Aorta (tissue), 5 donors: ENCODE measurements at regions not wholly inside any gene's neighbourhood (a gene's known extent, or its start where the extent isn't known, plus 50 kb on each side); places are given as distances from the start of the nearest gene placed in this dataset.

Source experiments
- ATAC-seq: fragments of 200-7000 bp; cut with Tn5 transposase; one replicate; pipeline ENCODE4 v1.9.1; 2022; ENCODE audit warnings: moderate library complexity; ENCODE audit not compliant: low FRiP score
- DNase-seq, 2 donors: peaks; one replicate each; pipeline ENCODE4 v3.0.0-alpha.2; 2020
- H3K27ac ChIP-seq, 2 donors: one replicate each; pipeline ENCODE4 v1.5.1; 2013; ENCODE audit warnings: low read length in 2 of 2, mild to moderate bottlenecking in 2 of 2, moderate library complexity in 2 of 2, control low read depth in 1 of 2, inconsistent platforms in 1 of 2, low read depth in 1 of 2
- H3K27me3 ChIP-seq, 2 donors: one replicate each; pipeline ENCODE4 v1.6.1; 2013; ENCODE audit warnings: control low read depth in 1 of 2, low read length in 1 of 2, mild to moderate bottlenecking in 1 of 2, moderate library complexity in 1 of 2; ENCODE audit not compliant: insufficient read depth in 2 of 2, control insufficient read depth in 1 of 2
- H3K36me3 ChIP-seq, 2 donors: one replicate each; pipeline ENCODE4 v1.6.1; 2013; ENCODE audit warnings: control low read depth in 1 of 2, low read length in 1 of 2, mild to moderate bottlenecking in 1 of 2; ENCODE audit not compliant: insufficient read depth in 2 of 2, control insufficient read depth in 1 of 2
- H3K4me1 ChIP-seq, 2 donors: one replicate each; pipeline ENCODE4 v1.6.1; 2013; ENCODE audit warnings: low read length in 2 of 2, control low read depth in 1 of 2, mild to moderate bottlenecking in 1 of 2, moderate library complexity in 1 of 2; ENCODE audit not compliant: insufficient read depth in 2 of 2, control insufficient read depth in 1 of 2
- H3K4me3 ChIP-seq, 2 donors: one replicate each; pipeline ENCODE4 v1.5.1; 2013; ENCODE audit warnings: low read length in 2 of 2, control low read depth in 1 of 2, mild to moderate bottlenecking in 1 of 2
- H3K9me3 ChIP-seq: one replicate; pipeline ENCODE4 v1.6.1; 2013; ENCODE audit warnings: mild to moderate bottlenecking, low read length; ENCODE audit not compliant: control insufficient read depth
- WGBS, 2 donors: extraction: QIAGEN DNeasy Blood & Tissue Kit; methylation state at CpG; one replicate each; pipeline ENCODE4 v1.1.7; 2013; 5-methylcytosine and 5-hydroxymethylcytosine counted together
- intact Hi-C, 2 donors: fragments of 100-400 bp; cut with DNase I; formaldehyde crosslinking; loops; one replicate each; pipeline versions ENCODE4 v1.14.2 to v1.15.0; 2022
- donor health status: healthy with polysubstance abuse.
- donor health status: Bipolar disorder and iron deficiency.
- donor health status: DM: no; HTN: no; CAD: no.
- donor health status: DM: no; HTN: no; CAD: no.
- donor health status: DM: yes; HTN: yes; CAD: no.

DNA sequence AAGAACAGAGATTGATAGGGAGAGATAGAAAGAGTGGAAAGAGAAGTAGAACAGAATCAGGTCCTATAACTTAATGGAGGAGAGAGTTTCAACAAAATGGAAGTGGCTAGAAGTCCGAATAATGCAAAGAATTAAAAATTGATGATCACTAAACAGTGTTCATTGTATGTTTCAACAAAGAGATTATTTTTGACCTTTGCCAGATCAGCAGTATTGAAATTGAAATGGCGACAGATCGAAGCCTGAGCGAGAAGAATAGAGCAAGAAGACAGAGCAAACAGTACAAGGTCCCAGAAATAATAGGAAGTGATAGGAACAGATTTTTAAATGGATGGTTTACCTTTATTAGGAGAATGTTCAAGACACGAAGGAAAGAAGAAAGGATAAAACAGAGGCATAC is 1012.8 kb upstream of the FBXO33 start:
- DNase-seq (no peak), ATAC-seq (no peak)
- WGBS, 2 donors: 83 to 85% methylated on average over 5 of the region's 5 CpGs
- no peak overlapping the region for H3K4me3 ChIP-seq
- H3K27me3 ChIP-seq: no peaks in the 10 kb centered on the region
- H3K27ac ChIP-seq: no peak overlapping the region
- no peaks in the 10 kb centered on the region for H3K4me1 ChIP-seq
- H3K9me3 ChIP-seq: no peaks in the 10 kb centered on the region
- intact Hi-C loops: no loop called here
- no peaks in the 10 kb centered on the region for H3K36me3 ChIP-seq

DNA sequence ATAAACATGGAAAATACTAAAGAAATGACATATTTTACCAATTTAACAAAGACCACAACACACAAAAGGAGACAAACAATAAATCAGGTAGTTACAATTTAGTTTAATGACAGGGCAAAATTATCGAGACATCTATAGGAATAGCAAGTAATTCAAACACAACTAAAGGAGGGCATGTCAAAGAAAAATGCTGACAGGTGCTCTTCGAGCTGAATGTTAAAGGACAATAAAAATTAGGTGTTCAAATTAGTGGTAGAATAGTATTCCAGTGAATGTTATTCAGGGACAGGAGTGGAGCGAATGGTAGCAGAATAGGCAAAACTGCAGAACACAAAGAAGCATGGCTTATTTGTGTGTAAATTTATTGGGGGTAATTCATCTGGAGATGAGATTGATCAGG is 1004.3 kb upstream of the FBXO33 start:
- Histone ChIP-seq H3K27me3 (no peaks in the 10 kb centered on the region), H3K27ac (no peak overlapping the region), H3K36me3 (no peaks in the 10 kb centered on the region), H3K9me3 (no peaks in the 10 kb centered on the region), H3K4me3 (no peak overlapping the region), H3K4me1 (no peaks in the 10 kb centered on the region)
- ATAC-seq (no peak), DNase-seq (no peak)
- intact Hi-C loops: no loop called here
- 82 to 85% methylated on average over 3 of the region's 3 CpGs for WGBS, 2 donors

DNA sequence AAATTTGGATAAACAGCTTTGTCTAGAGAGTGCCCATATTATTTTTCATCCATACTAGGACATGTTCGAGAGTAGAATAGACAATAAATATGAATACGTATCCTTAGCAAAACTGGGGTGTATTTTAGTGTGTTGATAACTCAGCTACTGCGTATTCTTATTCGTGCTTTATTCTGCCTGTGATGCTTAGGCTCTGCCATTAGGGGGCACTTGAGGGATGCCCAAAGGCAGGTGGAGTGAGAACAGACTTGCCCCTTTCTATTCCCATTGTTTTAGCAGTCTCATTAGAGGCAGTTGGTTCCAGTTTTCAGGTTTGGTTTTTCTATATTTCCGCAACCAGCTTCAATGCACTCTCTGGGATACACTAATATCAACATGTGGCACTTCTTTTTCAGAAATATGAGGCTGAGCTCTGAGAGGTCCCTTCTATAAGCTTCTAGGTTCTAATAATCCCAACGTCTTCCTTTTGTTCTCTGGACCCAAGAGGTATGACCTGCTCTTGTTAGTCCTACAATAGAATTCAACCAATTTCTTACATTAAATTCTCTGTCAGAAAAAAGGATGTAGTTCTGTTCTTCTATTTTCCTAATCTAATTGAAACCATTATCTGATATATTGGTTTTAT is 985.7 kb upstream of the FBXO33 start:
- Histone ChIP-seq H3K4me1 (no peaks in the 10 kb centered on the region), H3K9me3 (no peaks in the 10 kb centered on the region), H3K36me3 (no peaks in the 10 kb centered on the region), H3K4me3 (no peak overlapping the region), H3K27ac (no peak overlapping the region), H3K27me3 (no peaks in the 10 kb centered on the region)
- intact Hi-C loops: no loop called here
- WGBS, 2 donors: 41 to 46% methylated on average over 6 of the region's 6 CpGs
- ATAC-seq: no peak
- DNase-seq: no peak

DNA sequence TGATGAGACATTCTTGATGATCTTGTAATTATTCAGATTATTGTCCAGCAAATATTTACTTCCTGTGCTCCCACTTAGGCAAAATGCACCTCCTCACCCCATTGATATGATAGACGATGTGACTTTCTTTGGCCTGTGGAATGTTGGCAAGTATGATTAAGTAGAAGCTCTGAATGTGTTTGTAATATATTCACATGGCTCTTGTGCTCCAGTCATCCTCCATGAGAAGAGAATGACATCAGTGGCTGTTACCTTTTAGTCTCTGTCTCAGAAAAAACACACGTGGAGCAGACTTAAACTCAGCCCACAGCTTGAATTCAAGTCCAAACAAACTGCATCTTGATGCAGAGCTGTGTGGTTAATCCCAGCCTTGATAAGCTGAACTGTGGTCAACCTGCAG is 984.3 kb upstream of the FBXO33 start:
- ATAC-seq (no peak), DNase-seq (no peak)
- no peak overlapping the region for H3K27ac ChIP-seq
- H3K9me3 ChIP-seq: no peaks in the 10 kb centered on the region
- 18 to 21% methylated on average over 2 of the region's 2 CpGs for WGBS, 2 donors
- intact Hi-C loops: no loop called here
- no peaks in the 10 kb centered on the region for H3K4me1 ChIP-seq
- no peaks in the 10 kb centered on the region for H3K36me3 ChIP-seq
- H3K27me3 ChIP-seq: no peaks in the 10 kb centered on the region
- no peak overlapping the region for H3K4me3 ChIP-seq

DNA sequence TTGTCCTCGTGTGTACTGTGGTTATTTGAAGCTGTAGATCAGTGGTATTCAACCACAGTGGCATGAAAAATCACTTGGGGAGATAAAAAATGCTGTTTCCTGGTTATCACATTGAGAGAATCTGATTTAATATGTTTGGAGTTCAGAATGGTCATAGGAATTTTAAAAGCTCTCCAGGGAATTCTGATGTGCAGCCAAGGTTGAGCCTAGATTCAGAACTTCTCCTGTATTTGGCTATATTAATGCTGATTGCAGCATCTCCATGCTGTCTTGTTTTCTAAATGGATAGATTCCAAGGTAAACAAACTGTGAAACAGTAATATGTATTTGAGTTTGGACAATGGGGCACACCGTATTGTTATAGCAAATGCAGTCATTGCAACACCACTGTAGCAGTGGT is 982.2 kb upstream of the FBXO33 start:
- Histone ChIP-seq H3K27me3 (no peaks in the 10 kb centered on the region), H3K27ac (no peak overlapping the region), H3K9me3 (no peaks in the 10 kb centered on the region), H3K4me1 (no peaks in the 10 kb centered on the region), H3K36me3 (no peaks in the 10 kb centered on the region), H3K4me3 (no peak overlapping the region)
- intact Hi-C loops: no loop called here
- no peak for ATAC-seq
- DNase-seq: no peak
- WGBS, 2 donors: 26 to 27% methylated on average over 2 of the region's 2 CpGs

DNA sequence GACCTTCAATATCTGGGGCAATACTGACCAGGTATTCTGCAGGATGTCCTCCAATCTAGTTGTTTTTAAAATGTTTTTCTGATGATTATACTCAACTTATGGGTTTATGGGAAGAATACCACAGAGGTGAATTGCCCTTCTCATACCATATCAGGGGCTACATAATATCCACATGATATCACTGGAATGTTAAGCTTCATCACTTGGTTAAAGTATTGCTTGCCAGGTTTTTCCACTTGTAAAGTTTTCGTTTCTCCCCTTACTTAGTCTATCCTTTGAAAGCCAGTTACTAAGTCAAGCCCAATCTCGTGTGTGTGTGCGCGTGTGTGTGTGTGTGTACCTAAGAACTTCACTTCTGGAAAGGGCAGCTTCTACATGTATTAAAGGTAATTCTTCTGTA is 980.9 kb upstream of the FBXO33 start:
- Histone ChIP-seq H3K9me3 (no peaks in the 10 kb centered on the region), H3K36me3 (no peaks in the 10 kb centered on the region), H3K4me3 (no peak overlapping the region), H3K27ac (no peak overlapping the region), H3K27me3 (no peaks in the 10 kb centered on the region), H3K4me1 (no peaks in the 10 kb centered on the region)
- WGBS, 2 donors: 48 to 49% methylated on average over 4 of the region's 4 CpGs
- intact Hi-C loops: no loop called here
- ATAC-seq (no peak), DNase-seq (no peak)

DNA sequence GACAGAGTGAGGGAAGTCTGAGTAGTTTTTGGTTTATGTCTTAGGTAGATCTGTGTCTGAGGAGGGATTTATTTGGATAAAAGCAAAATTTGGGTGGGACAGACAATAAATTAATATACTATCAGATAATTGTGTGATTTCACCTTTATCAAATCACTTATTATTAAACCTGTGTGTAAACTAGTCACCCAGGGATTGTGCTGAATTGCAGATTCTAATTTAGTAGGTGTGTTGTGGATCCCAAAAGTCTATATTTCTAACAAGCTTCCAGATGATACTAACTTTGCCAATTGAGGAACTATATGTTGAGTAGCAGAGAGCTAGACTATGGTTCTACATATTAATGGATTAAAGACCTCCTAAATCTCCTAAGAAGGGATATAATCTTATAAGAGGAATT is 978.5 kb upstream of the FBXO33 start:
- no peaks in the 10 kb centered on the region for H3K4me1 ChIP-seq
- H3K9me3 ChIP-seq: peaks cover 3% of the 10 kb centered on the region
- no peak for ATAC-seq
- H3K27me3 ChIP-seq: no peaks in the 10 kb centered on the region
- no peak overlapping the region for H3K4me3 ChIP-seq
- no peak overlapping the region for H3K27ac ChIP-seq
- DNase-seq: no peak
- no peaks in the 10 kb centered on the region for H3K36me3 ChIP-seq
- intact Hi-C loops: no loop called here

DNA sequence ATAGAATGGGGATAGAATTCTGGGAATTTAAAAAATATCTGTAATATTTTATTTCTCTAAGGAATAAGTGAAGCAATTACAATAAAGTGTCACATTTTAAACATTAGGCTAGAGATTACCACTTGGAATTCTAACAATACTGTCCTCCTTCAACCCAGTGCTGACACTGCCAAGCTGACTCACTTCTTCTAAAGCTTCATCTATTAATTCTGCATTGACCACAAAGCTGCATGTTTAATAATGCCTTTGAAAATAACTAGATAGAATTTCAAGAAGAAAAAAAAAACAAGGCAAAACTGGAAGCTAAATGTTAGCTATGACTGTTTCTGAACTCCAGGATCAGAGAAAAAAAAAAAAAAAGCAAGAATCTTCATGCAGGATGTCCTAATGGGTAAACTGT is 970.7 kb upstream of the FBXO33 start:
- H3K4me3 ChIP-seq: no peak overlapping the region
- DNase-seq: no peak
- H3K36me3 ChIP-seq: no peaks in the 10 kb centered on the region
- intact Hi-C loops: no loop called here
- no peak overlapping the region for H3K27ac ChIP-seq
- no peak for ATAC-seq
- H3K27me3 ChIP-seq: no peaks in the 10 kb centered on the region
- H3K4me1 ChIP-seq: no peaks in the 10 kb centered on the region
- H3K9me3 ChIP-seq: peaks cover 3% of the 10 kb centered on the region

DNA sequence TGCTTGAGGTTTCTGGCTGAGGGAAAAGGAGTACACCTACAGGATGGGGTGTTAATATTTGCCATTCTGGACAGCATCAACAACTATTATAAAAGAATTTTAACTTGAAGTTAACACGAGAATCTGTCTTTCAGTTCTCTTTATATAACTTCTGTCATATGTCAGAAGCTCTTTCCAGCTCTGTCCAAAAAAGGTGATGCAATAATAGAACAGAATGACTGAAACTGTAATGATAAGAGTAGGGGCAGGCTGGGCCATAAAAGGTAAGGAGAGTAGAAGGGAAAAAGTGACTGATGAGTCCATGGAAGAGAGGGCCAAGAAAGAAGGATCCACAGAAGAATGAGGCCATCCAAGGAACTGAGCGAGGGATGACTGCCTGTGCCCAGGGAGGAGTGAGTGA is 966.7 kb upstream of the FBXO33 start:
- Histone ChIP-seq H3K36me3 (no peaks in the 10 kb centered on the region), H3K27me3 (no peaks in the 10 kb centered on the region), H3K4me1 (no peaks in the 10 kb centered on the region), H3K9me3 (no peaks in the 10 kb centered on the region), H3K4me3 (no peak overlapping the region), H3K27ac (no peak overlapping the region)
- DNase-seq (no peak), ATAC-seq (no peak)
- 60 to 63% methylated on average over 2 of the region's 2 CpGs for WGBS, 2 donors
- intact Hi-C loops: no loop called here
